ENCODE measurements at regions not wholly inside any gene's neighbourhood (a gene's known extent, or its start where the extent isn't known, plus 50 kb on each side); places are given as distances from the start of the nearest gene placed in this dataset.
"Not testable (repeated sequence)": the region's sequence is repeated elsewhere in the genome, so short reads cannot be mapped to it uniquely, and the experiment has no call there.

DNA sequence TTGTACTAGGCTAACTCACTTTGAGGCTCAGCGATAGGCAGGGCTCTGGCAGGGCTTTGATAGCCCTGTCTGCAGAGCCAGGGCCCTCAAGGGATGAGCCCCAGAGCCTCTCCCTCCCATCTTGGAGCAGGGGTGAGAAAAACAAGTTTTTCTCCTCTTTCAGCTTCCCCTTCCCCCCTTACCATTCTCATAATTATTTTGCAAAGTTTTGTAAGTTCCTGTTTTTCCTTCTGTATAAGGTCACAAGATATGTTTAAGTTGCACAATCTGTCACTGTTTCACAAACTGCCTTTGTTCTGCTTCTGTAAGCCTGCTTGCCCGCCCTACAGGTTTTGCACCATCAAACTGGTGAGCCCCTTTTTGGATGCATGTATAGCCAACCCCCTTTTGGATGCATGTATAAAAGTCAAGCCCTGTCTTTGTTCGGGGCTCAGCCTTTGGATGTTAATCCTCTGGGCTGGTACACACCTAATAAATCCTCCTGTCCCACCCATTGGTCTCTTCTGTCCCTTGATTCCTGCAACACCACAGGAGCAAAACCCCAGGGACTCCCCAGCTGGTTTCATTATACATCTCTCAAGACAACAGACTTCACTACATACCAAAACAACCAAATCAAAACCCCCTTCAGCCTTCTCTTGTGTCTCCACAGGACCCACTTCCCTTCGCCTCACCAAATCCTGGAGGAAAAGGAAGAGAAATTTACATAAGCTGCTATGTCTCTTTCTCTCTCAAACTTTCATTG, 52.5 kb upstream of the RESF1 start:
- no peak for DNase-seq

DNA sequence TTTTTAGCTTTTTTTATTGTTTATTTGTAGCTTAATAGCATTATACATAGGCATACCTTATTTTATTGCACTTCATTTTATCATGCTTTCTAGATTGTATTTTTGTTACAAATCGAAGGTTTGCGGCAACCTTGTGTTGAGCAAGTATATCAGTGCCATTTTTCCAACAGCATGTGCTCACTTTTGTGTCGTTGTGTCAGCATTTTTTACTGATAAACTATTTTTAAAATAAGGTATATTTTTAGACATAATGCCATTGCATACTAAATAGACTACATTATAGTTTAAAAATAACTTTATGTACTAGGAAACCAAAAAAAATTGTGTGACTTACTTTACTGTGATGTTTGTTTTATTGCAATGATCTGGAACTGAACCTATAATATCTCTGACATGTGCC, 56.2 kb upstream of the RESF1 start:
- DNase-seq: no peak

DNA sequence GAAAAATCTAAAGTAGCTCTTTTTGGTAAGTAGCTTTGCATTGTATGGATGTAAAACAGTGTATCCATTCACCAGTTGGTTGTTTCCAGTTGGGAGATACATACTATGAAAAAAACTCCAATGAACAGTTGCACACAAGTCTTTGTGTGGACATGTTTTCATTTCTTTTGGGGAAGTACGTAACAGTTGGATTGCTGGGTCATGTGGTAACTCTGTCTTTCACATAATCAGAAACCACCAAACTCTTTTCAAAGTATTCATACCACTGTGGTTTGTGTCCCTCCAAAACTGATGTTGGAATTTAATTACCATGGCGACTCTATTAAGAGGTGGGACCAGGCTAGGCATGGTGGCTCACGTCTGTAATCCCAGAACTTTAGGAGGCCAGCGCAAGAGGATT, 58.9 kb upstream of the RESF1 start:
- no peak for DNase-seq

DNA sequence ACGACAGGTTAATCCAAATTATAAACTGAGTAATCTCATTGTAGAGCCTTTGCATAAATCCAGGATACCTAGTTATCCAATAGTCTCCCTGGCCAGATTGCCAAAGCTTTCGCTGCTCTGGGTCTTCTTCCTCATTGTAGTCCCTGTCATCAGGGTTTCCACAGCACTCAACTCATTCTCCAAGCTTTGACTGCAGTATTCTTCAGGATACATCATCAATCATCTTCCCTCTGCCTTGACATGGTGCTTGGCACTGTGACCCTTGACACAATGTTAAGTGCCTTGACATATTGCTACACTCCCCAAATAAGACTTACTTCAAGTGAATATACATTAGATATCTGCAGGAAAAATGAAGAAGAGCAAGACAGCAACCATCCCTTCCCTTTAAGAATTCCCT, 60.1 kb upstream of the RESF1 start:
- DNase-seq: no peak

DNA sequence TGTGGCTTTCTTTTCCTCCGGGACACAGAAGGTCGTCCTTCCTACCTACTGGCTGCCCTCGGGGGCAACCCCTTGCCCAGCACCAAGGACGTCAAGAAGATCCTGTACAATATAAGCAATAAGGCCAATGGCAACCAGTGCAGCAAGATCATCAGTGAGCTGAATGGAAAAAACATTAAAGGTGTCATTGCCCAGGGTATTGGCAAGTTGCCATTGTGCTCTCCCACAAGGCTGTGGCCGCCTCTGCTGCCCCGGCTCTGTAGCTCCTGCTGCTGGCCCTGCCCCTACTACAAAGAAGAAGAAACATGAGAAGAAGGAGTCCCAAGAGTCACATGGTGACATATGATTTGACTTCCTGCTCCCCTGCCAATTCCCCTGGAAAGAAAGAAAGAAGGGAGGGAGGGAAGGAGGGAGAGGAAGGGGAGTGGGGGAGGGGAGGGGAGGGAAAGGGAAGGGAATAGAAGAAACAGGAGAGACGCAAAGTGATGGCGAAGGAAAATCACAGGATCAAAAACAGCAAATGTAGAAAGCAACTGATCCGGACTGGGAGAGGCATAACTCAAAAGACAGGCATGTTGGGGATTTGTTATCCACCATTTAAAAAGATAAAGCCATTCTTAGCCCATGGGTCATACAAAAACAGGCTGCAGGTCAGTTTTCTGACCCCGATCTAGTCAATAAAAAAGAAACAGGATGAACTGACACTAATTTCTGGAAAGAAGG, 61.3 kb upstream of the RESF1 start:
- no peak for DNase-seq

DNA sequence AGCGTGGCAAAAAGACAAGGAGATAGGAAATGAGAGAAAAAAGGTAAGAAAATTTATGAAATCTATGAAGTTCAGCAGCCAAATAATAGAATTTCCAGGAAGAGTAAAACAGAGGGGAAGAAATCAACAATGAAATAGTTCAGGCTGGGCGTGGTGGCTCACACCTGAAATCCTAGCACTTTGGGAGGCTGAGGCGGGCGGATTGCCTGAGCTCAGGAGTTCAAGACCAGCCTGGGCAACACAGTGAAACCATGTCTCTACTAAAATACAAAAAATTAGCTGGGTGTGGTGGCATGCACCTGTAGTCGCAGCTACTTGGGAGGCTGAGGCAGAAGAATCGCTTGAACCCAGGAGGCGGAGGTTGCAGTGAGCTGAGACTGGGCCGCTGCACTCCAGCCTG, 62.1 kb upstream of the RESF1 start:
- DNase-seq: not testable (repeated sequence)

DNA sequence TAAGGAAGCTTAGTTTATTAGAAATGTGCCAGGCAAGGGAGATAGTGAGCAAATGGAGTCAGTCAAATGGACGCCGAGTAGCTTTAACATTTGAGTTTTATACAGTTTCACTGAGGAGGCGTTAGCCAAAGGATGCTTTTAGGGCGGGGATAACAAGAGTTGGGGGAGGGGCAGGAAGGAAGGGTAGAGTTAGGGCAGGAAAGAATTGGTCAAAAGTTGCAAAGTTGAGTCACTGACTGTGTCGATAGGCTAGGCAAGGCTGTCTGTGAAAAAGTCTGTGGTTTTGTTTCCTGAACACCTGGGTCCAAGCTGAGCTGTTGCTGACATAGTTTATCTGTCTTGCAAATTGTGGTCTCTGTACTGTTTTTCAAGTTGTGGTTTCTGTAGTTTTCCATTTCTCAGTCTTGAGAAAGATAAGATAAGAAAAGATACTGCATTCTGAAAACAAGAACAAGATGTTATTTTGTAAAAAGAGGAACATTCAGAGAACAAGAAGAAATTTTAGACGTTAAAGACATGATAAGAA, 62.6 kb upstream of the RESF1 start:
- DNase-seq: peak; percentile 63

DNA sequence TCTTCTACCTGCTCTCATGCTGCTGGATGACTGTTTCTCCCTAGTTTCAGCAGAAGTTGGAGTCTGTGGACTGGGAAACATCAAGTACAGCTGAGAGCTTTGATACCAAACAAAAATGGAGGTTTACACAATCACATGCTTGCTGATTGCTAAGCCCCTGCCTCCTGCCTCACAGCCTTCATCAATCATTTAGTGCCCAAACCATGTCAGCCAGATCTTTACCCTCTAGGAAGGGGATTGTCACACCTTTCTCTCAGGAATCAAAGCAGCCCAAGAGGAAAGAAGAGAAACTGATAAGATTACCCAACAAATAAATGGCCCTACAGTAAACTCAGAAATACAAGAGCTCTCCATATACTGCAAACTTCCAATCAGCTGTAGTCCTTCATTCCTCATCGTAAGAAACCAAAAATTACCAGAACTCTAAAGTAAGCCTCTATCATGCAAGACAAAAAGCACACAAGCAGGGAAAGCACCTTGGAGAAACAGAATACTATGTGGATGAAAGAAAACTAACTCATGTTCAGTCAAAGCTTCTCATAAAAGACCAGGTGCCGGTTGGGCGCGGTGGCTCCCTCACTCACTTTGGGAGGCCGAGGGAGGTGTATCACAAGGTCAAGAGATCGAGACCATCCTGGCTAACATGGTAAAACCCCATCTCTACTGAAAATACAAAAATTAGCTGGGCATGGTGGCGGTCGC, 63.6 kb upstream of the RESF1 start:
- DNase-seq: no peak

DNA sequence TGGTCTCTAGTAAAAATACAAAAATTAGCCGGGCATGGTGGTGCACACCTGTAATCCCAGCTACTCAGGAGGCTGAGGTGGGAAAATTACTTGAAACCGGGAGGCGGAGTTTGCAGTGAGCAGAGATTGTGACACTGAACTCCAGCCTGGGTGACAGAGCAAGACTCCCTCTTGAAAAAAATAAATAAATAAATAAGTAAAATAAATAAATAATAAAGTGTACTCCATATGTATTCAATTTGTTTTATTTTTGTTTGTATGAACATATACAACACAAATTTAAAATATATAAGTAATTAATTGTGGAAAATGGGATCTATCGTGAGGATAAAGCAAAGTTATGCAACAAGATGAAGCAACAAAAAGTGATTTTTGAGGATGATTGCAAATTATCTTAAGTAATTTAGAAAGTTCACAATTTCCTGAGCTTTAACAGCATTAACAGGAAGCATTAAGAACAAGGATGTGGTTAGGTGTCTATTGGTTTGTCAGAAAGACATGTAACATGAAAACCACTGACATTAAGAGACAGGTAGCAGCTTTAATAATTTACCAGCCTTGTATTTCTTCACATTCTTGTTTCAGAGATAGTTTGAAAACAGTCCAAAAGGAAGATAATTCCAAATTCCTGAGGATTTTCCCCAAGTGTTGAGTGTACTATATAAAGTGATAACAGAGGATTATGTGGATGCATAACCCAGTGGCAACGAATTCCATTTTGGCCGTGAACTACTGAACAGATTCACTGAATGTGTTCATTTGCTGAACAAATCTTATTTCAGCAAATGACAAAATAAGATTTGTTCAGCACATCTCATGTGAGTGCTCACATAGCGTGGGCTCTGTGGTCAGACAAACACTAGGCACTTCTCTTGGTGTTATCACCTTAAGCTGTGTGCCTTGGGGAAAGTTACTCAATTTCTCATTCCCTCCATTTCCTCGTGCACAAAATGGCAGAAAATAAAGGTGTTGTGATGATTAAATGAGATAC, 68.6 kb upstream of the RESF1 start:
- no peak for DNase-seq

DNA sequence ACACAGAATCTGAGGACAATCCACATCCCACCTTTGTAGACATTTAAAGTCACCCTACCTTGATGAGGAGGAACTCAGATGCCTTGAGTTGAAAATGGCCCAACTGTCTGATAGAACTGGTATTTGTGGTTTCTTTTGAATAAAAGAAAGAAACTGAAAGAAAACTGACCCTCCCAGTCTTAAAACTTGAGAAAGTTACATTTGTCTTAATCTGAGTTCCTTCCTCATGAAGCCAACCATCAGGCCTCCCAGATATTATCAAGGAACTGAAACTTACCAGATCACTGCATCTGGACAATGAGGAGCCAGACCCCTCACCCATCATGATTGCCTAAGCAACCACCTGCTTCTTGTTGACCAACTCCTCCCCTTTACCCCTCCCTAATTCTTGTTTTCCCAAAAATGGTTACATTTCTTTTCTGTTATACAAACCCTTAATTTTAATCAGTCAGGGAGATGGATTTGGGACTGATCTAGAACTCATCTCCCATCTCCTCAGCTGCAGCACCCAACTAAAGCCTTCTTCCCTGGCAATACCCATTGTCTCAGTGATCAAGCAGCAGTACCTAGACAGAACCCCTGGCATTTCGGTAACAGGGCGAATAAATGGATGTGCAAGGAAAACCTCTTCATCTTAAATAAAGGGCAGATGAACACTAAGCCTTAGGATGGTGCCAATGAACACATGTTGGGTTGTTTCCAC, 72.0 kb upstream of the RESF1 start:
- DNase-seq: no peak

DNA sequence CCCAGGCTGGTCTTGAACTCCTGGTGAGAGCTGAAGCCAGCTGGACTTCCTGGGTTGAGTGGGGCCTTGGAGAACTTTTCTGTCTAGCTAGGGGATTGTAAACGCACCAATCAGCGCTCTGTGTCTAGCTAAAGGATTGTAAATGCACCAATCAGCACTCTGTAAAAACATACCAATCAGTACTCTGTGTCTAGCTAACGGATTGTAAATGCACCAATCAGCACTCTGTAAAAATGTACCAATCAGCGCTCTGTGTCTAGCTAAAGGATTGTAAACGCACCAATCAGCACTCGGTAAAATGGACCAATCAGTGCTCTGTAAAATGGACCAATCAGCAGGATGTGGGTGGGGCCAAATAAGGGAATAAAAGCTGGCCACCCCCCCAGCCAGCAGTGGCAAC, 76.5 kb upstream of the RESF1 start:
- not testable (repeated sequence) for DNase-seq

DNA sequence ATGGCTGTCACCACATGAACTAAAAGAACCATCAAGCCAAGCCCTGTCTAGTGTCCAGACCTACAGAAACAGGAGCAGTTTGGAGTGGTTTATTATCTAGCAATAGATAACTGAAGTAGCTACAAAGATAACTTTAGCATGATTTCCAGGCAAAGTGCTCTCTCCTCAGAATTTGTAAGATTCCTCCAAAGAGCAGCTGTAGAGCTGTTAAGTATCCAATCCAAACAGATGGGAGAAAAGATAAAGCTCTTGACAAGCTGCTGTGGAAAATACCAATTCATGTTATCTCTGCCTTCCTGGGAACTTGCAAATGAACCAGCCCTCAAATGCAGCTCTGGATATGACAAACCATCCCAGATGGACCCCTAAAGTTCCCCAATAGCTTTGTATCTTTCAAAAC, 78.9 kb upstream of the RESF1 start:
- DNase-seq: no peak

DNA sequence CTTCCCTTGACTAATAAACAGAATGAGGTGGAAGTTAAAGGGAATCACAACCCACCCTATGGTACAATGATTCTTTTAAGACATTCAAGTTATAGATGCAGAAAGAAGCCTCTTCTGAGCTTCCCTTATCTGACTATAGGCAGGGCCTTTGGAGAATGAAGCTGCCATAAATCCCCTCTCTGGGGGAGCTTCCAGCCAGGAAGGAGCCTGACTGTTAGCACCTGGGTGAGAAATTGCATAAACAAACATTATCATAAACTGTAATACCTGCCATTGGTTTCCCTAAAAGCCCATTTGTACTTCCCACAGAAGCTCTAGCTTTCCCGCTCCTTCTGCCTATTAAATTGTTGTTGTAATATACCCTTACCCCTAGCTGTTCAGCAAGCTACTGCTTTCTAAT, 81.3 kb upstream of the RESF1 start:
- no peak for DNase-seq

DNA sequence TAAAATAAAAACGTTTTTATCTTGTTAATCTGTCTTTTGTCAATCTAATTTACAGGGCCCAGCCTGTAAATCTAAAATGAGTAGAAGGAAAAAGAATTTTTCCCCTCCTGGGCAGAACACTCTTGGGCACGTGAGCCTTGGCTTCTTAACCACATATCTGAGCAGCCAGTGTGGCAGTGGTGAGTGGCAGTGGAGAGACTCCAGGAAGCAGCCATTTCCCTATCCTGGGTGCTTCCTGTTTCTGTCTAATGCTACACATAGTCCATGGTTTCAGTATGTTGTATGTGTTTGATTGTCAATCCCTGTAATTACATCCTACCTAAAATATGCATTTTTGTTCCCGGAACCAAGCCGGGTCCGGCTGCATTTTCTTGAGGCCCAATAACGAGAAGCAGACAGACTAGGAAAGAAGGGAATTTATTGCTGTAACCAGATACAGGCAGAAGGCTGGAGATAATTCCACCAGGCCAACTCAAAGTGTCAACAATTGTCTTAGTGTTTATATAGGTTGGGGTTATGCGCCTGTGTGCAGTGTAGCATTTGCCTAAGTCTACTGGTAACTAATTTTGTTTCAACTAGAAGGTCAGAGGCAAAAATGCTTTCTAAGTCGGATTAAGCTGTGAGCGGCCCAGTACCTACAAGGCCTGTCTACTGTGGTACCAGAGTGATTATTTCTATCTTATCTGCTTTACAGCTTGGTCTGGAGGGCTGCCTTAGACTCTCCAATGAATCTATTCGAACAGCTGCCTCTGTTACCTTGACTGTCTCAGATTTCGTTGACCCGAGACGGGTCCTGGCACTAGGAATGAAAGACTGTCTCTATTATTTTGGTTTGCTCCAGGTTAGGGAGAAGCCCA, 82.4 kb upstream of the RESF1 start:
- no peak for DNase-seq

DNA sequence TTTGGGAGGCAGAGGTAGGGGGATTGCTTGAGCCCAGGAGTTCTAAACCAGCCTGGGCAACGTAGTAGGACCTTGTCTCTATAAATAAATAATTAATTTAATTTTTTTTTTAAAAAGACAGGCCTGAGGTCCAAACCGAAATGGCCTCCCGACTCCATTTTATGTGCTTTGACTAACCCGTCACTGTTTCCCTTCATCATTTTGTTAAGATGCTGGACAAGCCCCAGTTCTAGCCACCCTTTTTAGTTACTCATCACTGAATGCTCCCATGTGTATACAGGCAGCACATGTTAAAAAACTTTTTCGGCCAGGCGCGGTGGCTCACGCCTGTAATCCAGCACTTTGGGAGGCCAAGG, 83.6 kb upstream of the RESF1 start:
- DNase-seq: no peak

DNA sequence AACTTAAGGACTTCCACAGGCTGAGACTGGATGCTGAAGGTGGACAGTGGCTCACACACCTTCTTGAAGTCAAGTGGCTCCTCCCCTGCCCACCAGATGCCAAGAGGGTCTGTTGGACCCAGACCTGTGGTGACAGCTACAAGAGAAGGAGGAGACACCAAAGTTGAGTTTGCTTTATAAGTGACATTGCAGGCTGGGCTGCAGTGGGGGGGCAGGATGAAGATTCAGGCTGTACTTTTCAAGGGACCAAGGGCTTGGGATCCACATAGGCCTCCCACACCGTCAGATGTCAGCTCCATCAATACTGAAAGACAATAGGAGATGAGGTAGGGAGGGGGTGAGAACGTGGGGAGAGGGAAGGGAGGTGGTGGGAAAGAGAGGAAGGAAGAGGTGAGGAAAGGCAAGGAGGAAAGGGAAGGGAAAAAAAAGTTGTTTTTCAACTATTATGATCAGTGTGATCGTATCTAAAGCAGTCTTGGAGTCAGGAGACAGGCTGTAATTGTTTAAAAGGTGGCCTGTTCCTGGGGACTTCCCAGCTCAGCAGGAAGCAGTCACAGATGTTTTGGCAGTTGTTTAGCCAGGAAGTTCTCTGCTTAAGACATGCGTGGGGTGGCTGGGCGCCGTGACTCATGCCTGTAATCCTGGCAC, 84.1 kb upstream of the RESF1 start:
- peak; percentile 38 for DNase-seq

DNA sequence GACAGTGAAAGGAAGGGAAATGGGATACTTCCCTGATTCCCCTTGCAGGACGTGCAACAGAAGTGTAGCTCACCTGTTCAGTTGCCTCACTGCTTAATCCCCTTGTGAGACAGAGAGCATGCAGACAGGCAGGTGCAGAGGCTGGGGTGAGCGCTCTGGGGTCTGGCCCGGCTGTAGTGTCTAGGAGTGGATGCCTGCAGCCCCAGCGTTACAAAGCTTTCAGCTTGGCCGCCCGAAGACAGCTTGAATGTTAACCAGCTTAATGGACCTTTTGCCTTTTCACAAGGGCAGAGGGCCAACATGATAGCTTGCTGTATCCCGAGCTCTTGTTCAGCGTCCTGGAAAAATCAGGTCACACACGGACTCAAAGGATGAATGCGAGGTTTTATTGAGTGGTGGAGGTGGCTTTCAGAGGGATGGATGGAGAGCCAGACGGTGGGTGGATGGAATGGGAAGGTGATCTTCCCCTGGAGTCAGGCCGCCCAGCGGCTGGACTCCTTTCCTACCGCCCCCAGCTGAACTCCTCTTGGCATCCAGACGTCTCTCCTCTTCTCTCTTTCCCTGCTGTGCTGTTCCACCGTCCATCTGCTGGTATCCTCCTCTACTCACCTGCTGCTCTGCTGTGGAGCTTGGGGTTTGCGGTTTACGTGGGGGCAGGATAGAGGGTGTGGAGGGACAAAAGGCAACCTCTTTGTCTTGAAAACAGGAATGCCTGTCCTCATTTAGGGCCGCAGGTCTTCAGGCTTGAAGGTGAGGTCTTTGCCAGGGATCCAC, 86.2 kb upstream of the RESF1 start:
- no peak for DNase-seq

DNA sequence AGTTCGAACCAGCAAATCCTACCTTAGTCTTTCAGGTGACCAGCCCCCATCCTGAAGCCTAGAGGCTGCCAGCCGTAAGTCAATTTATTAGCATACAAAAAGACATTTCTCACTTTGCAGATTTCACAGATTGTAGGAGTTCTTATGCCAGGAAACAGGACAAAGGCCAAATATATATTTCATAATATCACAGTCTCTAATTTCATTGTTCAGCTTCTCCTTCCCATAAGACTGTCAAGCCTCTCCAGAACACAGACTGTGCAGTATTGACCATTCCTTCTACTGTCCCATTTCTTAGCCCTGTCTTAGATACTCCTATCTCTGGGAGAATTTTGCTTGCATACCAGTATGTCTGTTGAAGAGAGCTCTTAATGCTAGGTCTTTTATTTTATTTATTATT, 89.2 kb upstream of the RESF1 start:
- no peak for DNase-seq

DNA sequence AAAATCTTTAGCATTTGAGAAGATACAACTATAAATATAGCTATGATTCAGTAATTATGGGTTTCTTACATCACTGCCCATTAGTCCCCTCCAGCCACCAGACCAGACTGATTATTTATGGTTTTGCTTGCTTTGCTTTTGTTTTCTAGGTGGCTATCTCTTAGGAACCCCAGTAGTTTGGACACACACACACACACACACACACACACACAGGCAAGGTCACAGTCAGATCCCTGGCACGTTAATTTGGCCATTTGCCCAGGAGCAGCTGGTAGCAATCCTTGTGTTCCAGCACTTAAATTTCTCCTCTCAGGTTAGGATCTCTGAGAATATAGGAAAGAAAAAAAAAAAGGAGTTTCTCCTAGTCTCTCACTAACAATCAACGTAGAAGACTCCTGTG, 90.2 kb upstream of the RESF1 start:
- no peak for DNase-seq

DNA sequence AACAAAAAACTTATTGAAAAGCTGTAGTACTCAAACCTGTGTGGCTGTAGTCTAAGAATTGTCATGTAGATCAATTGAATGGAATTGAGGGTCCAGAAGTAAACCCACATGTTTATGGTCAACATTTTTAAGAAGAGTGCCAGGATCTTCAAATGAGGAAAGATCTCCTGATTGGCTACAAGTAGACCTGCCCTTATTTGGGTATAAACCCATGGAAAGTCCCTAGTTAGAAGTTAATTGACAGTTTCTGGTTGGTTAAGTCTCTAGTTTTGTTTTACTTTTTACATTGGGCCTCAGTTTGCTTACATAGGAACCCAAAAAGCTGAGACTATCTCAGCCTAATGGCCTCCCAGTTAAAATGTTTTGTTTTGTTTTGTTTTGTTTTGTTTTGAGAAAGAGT, 91.9 kb upstream of the RESF1 start:
- no peak for DNase-seq

All from T-helper 9 cell (primary cell).